Gastrocnemius medialis (tissue), 4 donors: ENCODE measurements at regions not wholly inside any gene's neighbourhood (a gene's known extent, or its start where the extent isn't known, plus 50 kb on each side); places are given as distances from the start of the nearest gene placed in this dataset.
"Not testable (repeated sequence)": the region's sequence is repeated elsewhere in the genome, so short reads cannot be mapped to it uniquely, and the experiment has no call there.

ENCODE experiments used
- CTCF ChIP-seq, 5 experiments: fragments of 450-650 bp in 3 of 5; fragments of 200-600 bp in 2 of 5; sonication (generic) in 2 of 5; IDR thresholded peaks in 4 of 5; conservative IDR thresholded peaks in 1 of 5; 1 replicate in 4 of 5; 2 replicates in 1 of 5; pipeline ENCODE4 v1.5.1; 2016 to 2019; ENCODE audit warnings: antibody characterized with exemption in 5 of 5, mild to moderate bottlenecking in 3 of 5, moderate library complexity in 3 of 5
- POLR2A ChIP-seq, 2 donors: fragments of 450-650 bp; IDR thresholded peaks; one replicate each; pipeline ENCODE4 v1.6.1; 2017; ENCODE audit warnings: antibody characterized with exemption in 2 of 2, mild to moderate bottlenecking in 2 of 2, moderate library complexity in 2 of 2

- not testable (repeated sequence) for TF ChIP-seq POLR2A (IDR thresholded peaks at IDR 0.05); CTCF (IDR thresholded peaks at IDR 0.05 in 4 of 5, conservative IDR thresholded peaks at IDR 0.05 in 1 of 5)
These were observed 125.4 kb downstream of the UTRN start for GRCh38 chr6:144410574-144410973.
